Liver (tissue), 3 donors: ENCODE measurements at regions not wholly inside any gene's neighbourhood (a gene's known extent, or its start where the extent isn't known, plus 50 kb on each side); places are given as distances from the start of the nearest gene placed in this dataset.

Experiments used
- RAD21 ChIP-seq, 2 donors: IDR thresholded peaks; 2 replicates each; pipeline ENCODE4 v1.6.1; 2016; ENCODE audit warnings: antibody characterized with exemption in 2 of 2, mild to moderate bottlenecking in 2 of 2
- TF ChIP-seq, protein P1 (sequence below): fragments of 150-350 bp; IDR thresholded peaks from 2 replicates; pipeline ENCODE4 v1.5.1; 2017; ENCODE audit warnings: improper control_type of control experiment, low read depth, low read length; ENCODE audit not compliant: missing input control
- donor health status: healthy.
- donor health status: healthy.

DNA sequence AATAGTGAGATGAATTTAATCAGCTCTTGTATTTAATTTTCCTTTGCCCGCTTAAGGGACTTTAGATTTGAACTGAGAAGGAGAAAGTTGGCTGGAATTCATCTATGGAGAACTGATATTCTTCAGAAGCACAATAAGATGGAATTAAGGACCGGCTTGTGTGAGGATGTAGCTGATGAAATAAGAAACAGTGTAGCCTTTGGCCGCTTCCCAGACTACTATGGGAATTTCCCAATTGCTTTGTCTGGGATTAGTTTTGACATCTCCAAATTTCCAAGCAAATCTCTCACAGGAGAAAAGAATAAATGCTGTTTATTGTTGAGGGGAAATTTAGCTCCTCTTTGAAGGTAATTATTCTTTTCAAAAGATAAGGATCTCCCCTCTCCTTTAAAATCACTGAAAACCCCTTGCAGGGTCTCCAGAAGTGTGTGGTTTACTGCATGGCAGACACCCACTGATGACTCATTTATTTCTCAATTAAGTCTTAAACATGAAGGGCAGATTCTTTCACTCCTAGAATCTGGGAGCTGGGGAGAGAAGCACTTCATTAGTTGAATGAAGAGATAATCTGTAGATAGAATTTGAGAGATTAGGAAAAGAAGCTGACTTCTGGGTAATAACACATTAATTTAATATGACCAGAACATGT is 606.5 kb upstream of the ADAMTS16 start:
- TF ChIP-seq, protein P1, sequence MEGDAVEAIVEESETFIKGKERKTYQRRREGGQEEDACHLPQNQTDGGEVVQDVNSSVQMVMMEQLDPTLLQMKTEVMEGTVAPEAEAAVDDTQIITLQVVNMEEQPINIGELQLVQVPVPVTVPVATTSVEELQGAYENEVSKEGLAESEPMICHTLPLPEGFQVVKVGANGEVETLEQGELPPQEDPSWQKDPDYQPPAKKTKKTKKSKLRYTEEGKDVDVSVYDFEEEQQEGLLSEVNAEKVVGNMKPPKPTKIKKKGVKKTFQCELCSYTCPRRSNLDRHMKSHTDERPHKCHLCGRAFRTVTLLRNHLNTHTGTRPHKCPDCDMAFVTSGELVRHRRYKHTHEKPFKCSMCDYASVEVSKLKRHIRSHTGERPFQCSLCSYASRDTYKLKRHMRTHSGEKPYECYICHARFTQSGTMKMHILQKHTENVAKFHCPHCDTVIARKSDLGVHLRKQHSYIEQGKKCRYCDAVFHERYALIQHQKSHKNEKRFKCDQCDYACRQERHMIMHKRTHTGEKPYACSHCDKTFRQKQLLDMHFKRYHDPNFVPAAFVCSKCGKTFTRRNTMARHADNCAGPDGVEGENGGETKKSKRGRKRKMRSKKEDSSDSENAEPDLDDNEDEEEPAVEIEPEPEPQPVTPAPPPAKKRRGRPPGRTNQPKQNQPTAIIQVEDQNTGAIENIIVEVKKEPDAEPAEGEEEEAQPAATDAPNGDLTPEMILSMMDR: no peak
- no peak for TF ChIP-seq RAD21 (IDR thresholded peaks at IDR 0.05)
